Superior temporal gyrus (tissue), 1 donor: ENCODE measurements at regions not wholly inside any gene's neighbourhood (a gene's known extent, or its start where the extent isn't known, plus 50 kb on each side); places are given as distances from the start of the nearest gene placed in this dataset.

Source experiments
- DNase-seq: peaks from one replicate; pipeline ENCODE4 v3.0.0-alpha.2; 2016; ENCODE audit errors: extremely low spot score

- DNase-seq = no peak
These were observed 199.0 kb upstream of the TARS1 start for GRCh38 chr5:33241802-33242201.

- DNase-seq = no peak
These were observed 198.5 kb upstream of the TARS1 start for GRCh38 chr5:33242277-33242676.

GRCh38 chr5:33244441-33245150 is 196.2 kb upstream of the TARS1 start:
- DNase-seq = no peak

- no peak for DNase-seq
These were observed 186.2 kb upstream of the TARS1 start for GRCh38 chr5:33254579-33254978.

- peak; percentile 44 for DNase-seq
These were observed 182.8 kb upstream of the TARS1 start for GRCh38 chr5:33257807-33258429.

- no peak for DNase-seq
These were observed 182.2 kb upstream of the TARS1 start for GRCh38 chr5:33258553-33258952.

GRCh38 chr5:33260098-33260497 is 180.7 kb upstream of the TARS1 start:
- no peak for DNase-seq

GRCh38 chr5:33261305-33261704 is 179.5 kb upstream of the TARS1 start:
- no peak for DNase-seq

GRCh38 chr5:33261747-33262146 is 179.0 kb upstream of the TARS1 start:
- no peak for DNase-seq

GRCh38 chr5:33267801-33268200 is 173.0 kb upstream of the TARS1 start:
- DNase-seq = no peak

GRCh38 chr5:33268374-33268773 is 172.4 kb upstream of the TARS1 start:
- DNase-seq = no peak

GRCh38 chr5:33270671-33271070 is 170.1 kb upstream of the TARS1 start:
- no peak for DNase-seq

- no peak for DNase-seq
These were observed 169.2 kb upstream of the TARS1 start for GRCh38 chr5:33271606-33272005.

GRCh38 chr5:33272288-33272687 is 168.5 kb upstream of the TARS1 start:
- DNase-seq = no peak

GRCh38 chr5:33273985-33274384 is 166.8 kb upstream of the TARS1 start:
- DNase-seq = no peak

- DNase-seq = no peak
These were observed 165.4 kb upstream of the TARS1 start for GRCh38 chr5:33275391-33275790.

GRCh38 chr5:33275921-33276627 is 164.7 kb upstream of the TARS1 start:
- DNase-seq = no peak

- DNase-seq = no peak
These were observed 164.2 kb upstream of the TARS1 start for GRCh38 chr5:33276628-33276950.

GRCh38 chr5:33277061-33277650 is 163.6 kb upstream of the TARS1 start:
- DNase-seq = no peak

- no peak for DNase-seq
These were observed 159.3 kb upstream of the TARS1 start for GRCh38 chr5:33281431-33281843.

- DNase-seq = no peak
These were observed 158.6 kb upstream of the TARS1 start for GRCh38 chr5:33282157-33282556.

GRCh38 chr5:33282696-33283095 is 158.1 kb upstream of the TARS1 start:
- no peak for DNase-seq

- no peak for DNase-seq
These were observed 157.5 kb upstream of the TARS1 start for GRCh38 chr5:33283243-33283642.
